ENCODE measurements at regions not wholly inside any gene's neighbourhood (a gene's known extent, or its start where the extent isn't known, plus 50 kb on each side); places are given as distances from the start of the nearest gene placed in this dataset.

- TF ChIP-seq CTCF (IDR thresholded peaks at IDR 0.05) (no peak), POLR2A (IDR thresholded peaks at IDR 0.05) (no peak)
These were observed 105.2 kb downstream of the MRPL39 start for GRCh38 chr21:25501996-25502665.

Measured in body of pancreas (tissue), 4 donors.